ENCODE measurements at regions not wholly inside any gene's neighbourhood (a gene's known extent, or its start where the extent isn't known, plus 50 kb on each side); places are given as distances from the start of the nearest gene placed in this dataset.
"Not testable (repeated sequence)": the region's sequence is repeated elsewhere in the genome, so short reads cannot be mapped to it uniquely, and the experiment has no call there.

GRCh38 chr18:44259610-44260009, 421.1 kb upstream of the SETBP1 start:
- no peak for DNase-seq

GRCh38 chr18:44265437-44265836, 415.3 kb upstream of the SETBP1 start:
- DNase-seq: no peak

- no peak for DNase-seq
Measured at GRCh38 chr18:44273298-44273697, 407.4 kb upstream of the SETBP1 start.

GRCh38 chr18:44280479-44280878, 400.2 kb upstream of the SETBP1 start:
- no peak for DNase-seq

- no peak for DNase-seq
Measured at GRCh38 chr18:44286049-44286448, 394.6 kb upstream of the SETBP1 start.

- no peak for DNase-seq
Measured at GRCh38 chr18:44290366-44290977, 390.2 kb upstream of the SETBP1 start.

- DNase-seq: no peak
Measured at GRCh38 chr18:44298566-44298965, 382.1 kb upstream of the SETBP1 start.

- no peak for DNase-seq
Measured at GRCh38 chr18:44309185-44309584, 371.5 kb upstream of the SETBP1 start.

GRCh38 chr18:44320619-44321460, 359.8 kb upstream of the SETBP1 start:
- DNase-seq: no peak

GRCh38 chr18:44321868-44322590, 358.7 kb upstream of the SETBP1 start:
- DNase-seq: no peak

- no peak for DNase-seq
Measured at GRCh38 chr18:44323125-44323524, 357.6 kb upstream of the SETBP1 start.

GRCh38 chr18:44324361-44324760, 356.3 kb upstream of the SETBP1 start:
- DNase-seq: no peak

GRCh38 chr18:44325903-44326635, 354.6 kb upstream of the SETBP1 start:
- no peak for DNase-seq

GRCh38 chr18:44331656-44332570, 348.8 kb upstream of the SETBP1 start:
- DNase-seq: no peak

GRCh38 chr18:44341759-44342158, 338.9 kb upstream of the SETBP1 start:
- DNase-seq: no peak

GRCh38 chr18:44342162-44342561, 338.5 kb upstream of the SETBP1 start:
- DNase-seq: no peak

- DNase-seq: no peak
Measured at GRCh38 chr18:44342946-44343345, 337.7 kb upstream of the SETBP1 start.

- no peak for DNase-seq
Measured at GRCh38 chr18:44343570-44343969, 337.1 kb upstream of the SETBP1 start.

- no peak for DNase-seq
Measured at GRCh38 chr18:44356566-44357157, 324.0 kb upstream of the SETBP1 start.

- DNase-seq: no peak
Measured at GRCh38 chr18:44358402-44358801, 322.3 kb upstream of the SETBP1 start.

- DNase-seq: not testable (repeated sequence)
Measured at GRCh38 chr18:44359741-44360140, 320.9 kb upstream of the SETBP1 start.

GRCh38 chr18:44362213-44362612, 318.5 kb upstream of the SETBP1 start:
- DNase-seq: not testable (repeated sequence)

Measured in CD4-positive, alpha-beta T cell treated with Interleukin-21 for 1 hour (primary cell).